MM.1S (cell line): ENCODE measurements at regions not wholly inside any gene's neighbourhood (a gene's known extent, or its start where the extent isn't known, plus 50 kb on each side); places are given as distances from the start of the nearest gene placed in this dataset.

Source experiments
- EZH2phosphoT487 ChIP-seq: fragments of 300-600 bp; sonication (generic); IDR thresholded peaks from 2 replicates; pipeline ENCODE4 v1.6.1; 2018; ENCODE audit warnings: antibody characterized with exemption, low read length
- TF ChIP-seq, protein P1 (sequence below): fragments of 300-600 bp; sonication (generic); IDR thresholded peaks from 2 replicates; pipeline ENCODE4 v1.5.1; 2016; ENCODE audit warnings: antibody characterized with exemption, low read length, mixed read lengths

- TF ChIP-seq, protein P1, sequence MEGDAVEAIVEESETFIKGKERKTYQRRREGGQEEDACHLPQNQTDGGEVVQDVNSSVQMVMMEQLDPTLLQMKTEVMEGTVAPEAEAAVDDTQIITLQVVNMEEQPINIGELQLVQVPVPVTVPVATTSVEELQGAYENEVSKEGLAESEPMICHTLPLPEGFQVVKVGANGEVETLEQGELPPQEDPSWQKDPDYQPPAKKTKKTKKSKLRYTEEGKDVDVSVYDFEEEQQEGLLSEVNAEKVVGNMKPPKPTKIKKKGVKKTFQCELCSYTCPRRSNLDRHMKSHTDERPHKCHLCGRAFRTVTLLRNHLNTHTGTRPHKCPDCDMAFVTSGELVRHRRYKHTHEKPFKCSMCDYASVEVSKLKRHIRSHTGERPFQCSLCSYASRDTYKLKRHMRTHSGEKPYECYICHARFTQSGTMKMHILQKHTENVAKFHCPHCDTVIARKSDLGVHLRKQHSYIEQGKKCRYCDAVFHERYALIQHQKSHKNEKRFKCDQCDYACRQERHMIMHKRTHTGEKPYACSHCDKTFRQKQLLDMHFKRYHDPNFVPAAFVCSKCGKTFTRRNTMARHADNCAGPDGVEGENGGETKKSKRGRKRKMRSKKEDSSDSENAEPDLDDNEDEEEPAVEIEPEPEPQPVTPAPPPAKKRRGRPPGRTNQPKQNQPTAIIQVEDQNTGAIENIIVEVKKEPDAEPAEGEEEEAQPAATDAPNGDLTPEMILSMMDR: no peak
- TF ChIP-seq EZH2phosphoT487: no peak
Measured at GRCh38 chr5:2983583-2984300, 232.3 kb upstream of the IRX2 start.
